HG03097 (cell line): ENCODE measurements at regions not wholly inside any gene's neighbourhood (a gene's known extent, or its start where the extent isn't known, plus 50 kb on each side); places are given as distances from the start of the nearest gene placed in this dataset.

ENCODE experiments used
- ATAC-seq: cut with Tn5 transposase; IDR thresholded peaks from one replicate; pipeline ENCODE4 v1.9.1; 2021; ENCODE audit not compliant: unreplicated experiment, low FRiP score

GRCh38 chr18:6604573-6604941 lies 125.0 kb upstream of the ARHGAP28 start:
- no peak for ATAC-seq

GRCh38 chr18:6605115-6605869 lies 124.2 kb upstream of the ARHGAP28 start:
- no peak for ATAC-seq

- no peak for ATAC-seq
These were observed 123.0 kb upstream of the ARHGAP28 start for GRCh38 chr18:6606411-6607085.

- no peak for ATAC-seq
These were observed 122.2 kb upstream of the ARHGAP28 start for GRCh38 chr18:6607343-6607742.

- no peak for ATAC-seq
These were observed 119.8 kb upstream of the ARHGAP28 start for GRCh38 chr18:6609666-6610264.

GRCh38 chr18:6610466-6610865 lies 119.0 kb upstream of the ARHGAP28 start:
- ATAC-seq: no peak

GRCh38 chr18:6613581-6613980 lies 115.9 kb upstream of the ARHGAP28 start:
- no peak for ATAC-seq

GRCh38 chr18:6614952-6615351 lies 114.6 kb upstream of the ARHGAP28 start:
- no peak for ATAC-seq

- ATAC-seq: no peak
These were observed 112.5 kb upstream of the ARHGAP28 start for GRCh38 chr18:6616981-6617380.

GRCh38 chr18:6621437-6621836 lies 108.1 kb upstream of the ARHGAP28 start:
- no peak for ATAC-seq

- no peak for ATAC-seq
These were observed 106.2 kb upstream of the ARHGAP28 start for GRCh38 chr18:6623278-6623677.

GRCh38 chr18:6624271-6624660 lies 105.2 kb upstream of the ARHGAP28 start:
- no peak for ATAC-seq

GRCh38 chr18:6624661-6625311 lies 104.7 kb upstream of the ARHGAP28 start:
- ATAC-seq: no peak

GRCh38 chr18:6625481-6625880 lies 104.0 kb upstream of the ARHGAP28 start:
- ATAC-seq: no peak

- no peak for ATAC-seq
These were observed 103.1 kb upstream of the ARHGAP28 start for GRCh38 chr18:6626457-6626856.

- no peak for ATAC-seq
These were observed 101.9 kb upstream of the ARHGAP28 start for GRCh38 chr18:6627645-6628044.

- no peak for ATAC-seq
These were observed 101.3 kb upstream of the ARHGAP28 start for GRCh38 chr18:6628187-6628586.

- ATAC-seq: no peak
These were observed 99.8 kb upstream of the ARHGAP28 start for GRCh38 chr18:6629635-6630140.

- ATAC-seq: no peak
These were observed 96.2 kb upstream of the ARHGAP28 start for GRCh38 chr18:6633310-6633709.

- ATAC-seq: no peak
These were observed 93.4 kb upstream of the ARHGAP28 start for GRCh38 chr18:6636091-6636490.

- no peak for ATAC-seq
These were observed 91.1 kb upstream of the ARHGAP28 start for GRCh38 chr18:6638447-6638846.
